GM06990 (cell line): ENCODE measurements at regions not wholly inside any gene's neighbourhood (a gene's known extent, or its start where the extent isn't known, plus 50 kb on each side); places are given as distances from the start of the nearest gene placed in this dataset.

Experiments used
- DNase-seq: peaks from one replicate; pipeline ENCODE4 v3.0.0-alpha.2; 2011; ENCODE audit not compliant: insufficient read length; ENCODE audit errors: extremely low read depth
- H3K27me3 ChIP-seq: replicated peaks from 2 replicates; pipeline ENCODE4 v1.6.0; 2011; ENCODE audit warnings: low read length; ENCODE audit not compliant: control insufficient read depth, insufficient read depth
- H3K36me3 ChIP-seq: 2 replicates; pipeline ENCODE4 v1.5.1; 2011; ENCODE audit warnings: low read length; ENCODE audit not compliant: control insufficient read depth, insufficient read depth
- H3K4me3 ChIP-seq: replicated peaks from 2 replicates; pipeline ENCODE4 v1.5.1; 2011; ENCODE audit warnings: low read depth, mild to moderate bottlenecking, control low read depth, low read length
- TF ChIP-seq, protein P1 (sequence below): IDR thresholded peaks from 2 replicates; pipeline ENCODE4 v1.5.1; 2011; ENCODE audit warnings: low read length, control low read depth, mild to moderate bottlenecking, inconsistent platforms; ENCODE audit not compliant: insufficient read depth, poor library complexity, severe bottlenecking

DNA sequence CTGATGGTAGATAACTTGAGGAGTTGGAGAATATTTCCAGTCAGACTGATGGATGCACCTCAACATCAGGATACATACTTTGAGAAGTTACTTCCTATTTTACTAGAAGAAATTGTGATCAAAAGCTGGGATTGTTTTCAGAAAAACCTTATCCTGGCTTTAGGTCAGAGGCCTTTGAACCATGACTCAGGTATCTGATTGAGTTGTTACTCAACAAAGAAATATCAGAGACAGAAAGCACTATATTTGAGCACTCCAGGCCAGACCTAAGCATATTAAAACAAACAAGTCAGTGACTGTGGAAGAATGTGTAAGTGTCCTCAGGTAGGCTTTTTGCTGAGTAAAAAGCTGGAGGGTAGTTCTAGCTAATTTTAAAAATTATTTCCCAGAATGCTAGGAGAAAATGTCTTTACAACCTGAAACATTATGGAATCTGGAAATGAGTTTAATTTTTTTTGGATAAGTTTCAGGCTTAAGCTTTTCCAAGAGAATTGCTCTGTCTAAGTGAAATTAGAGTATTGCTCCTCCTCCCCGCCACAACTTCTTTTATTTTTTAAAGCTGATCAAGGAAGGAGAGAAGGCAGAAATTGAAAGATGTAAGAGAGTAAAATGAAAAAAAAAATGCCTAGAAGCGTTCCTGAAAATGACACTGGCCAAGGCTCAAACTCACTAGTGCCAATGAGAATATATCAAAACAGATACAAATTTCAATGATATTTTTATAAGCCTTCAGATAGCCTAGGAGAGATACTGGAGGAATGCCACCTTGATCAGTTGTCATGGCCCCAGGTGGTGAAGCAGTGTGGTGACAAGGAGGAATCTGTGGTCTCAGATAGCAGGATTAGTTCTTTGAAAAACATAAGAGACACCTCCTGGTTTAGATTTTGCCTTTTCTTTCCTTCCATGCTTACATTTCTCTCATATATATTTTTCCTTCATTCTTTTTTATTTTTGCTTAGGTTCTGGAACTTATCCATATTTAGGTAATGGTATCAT lies 790.3 kb downstream of the TMTC2 start:
- H3K27me3 ChIP-seq, result no peaks in the 10 kb centered on the region
- DNase-seq, result no peak
- TF ChIP-seq, protein P1, sequence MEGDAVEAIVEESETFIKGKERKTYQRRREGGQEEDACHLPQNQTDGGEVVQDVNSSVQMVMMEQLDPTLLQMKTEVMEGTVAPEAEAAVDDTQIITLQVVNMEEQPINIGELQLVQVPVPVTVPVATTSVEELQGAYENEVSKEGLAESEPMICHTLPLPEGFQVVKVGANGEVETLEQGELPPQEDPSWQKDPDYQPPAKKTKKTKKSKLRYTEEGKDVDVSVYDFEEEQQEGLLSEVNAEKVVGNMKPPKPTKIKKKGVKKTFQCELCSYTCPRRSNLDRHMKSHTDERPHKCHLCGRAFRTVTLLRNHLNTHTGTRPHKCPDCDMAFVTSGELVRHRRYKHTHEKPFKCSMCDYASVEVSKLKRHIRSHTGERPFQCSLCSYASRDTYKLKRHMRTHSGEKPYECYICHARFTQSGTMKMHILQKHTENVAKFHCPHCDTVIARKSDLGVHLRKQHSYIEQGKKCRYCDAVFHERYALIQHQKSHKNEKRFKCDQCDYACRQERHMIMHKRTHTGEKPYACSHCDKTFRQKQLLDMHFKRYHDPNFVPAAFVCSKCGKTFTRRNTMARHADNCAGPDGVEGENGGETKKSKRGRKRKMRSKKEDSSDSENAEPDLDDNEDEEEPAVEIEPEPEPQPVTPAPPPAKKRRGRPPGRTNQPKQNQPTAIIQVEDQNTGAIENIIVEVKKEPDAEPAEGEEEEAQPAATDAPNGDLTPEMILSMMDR, result no peak
- no peak overlapping the region for H3K4me3 ChIP-seq
- no peaks in the 10 kb centered on the region for H3K36me3 ChIP-seq

DNA sequence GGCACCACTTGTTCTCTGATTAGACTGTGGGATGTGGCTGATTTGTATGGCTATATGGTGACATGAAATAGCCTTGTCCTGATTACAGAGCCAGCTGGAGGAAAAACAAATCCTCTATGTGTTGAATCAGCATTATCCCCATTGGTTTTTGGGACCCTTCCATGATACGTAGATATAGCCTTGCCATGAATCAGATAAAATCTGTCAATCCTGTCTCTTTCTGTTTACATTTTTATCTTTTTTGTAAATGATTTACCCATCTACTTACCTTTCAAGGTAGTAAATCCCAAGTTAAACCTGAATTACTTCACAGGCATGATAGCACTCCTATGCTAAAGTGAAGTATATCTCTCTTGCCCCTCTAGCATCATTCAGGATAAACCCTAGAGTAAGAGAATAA lies 789.3 kb downstream of the TMTC2 start:
- TF ChIP-seq, protein P1, result no peak
- no peak for DNase-seq
- H3K27me3 ChIP-seq, result no peaks in the 10 kb centered on the region
- no peak overlapping the region for H3K4me3 ChIP-seq
- no peaks in the 10 kb centered on the region for H3K36me3 ChIP-seq

DNA sequence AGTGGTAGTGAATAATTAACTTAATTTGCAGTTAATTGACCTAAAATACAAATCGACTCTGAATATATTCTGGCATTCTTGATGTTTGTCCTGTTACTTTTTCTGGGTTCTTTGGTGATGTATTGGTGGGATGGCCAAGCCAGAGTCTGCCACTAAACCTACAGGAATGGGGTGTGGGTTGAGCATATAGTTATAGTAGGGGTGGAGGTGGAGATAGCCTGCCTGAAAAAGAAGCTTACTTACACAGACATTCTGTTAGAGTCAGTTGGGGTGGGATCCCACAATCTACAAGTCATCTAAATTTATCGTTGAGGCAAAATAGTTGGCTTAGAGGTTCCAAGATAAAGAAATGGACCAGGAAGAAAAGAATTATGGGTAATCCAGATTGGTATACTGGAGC lies 787.7 kb downstream of the TMTC2 start:
- DNase-seq, result no peak

DNA sequence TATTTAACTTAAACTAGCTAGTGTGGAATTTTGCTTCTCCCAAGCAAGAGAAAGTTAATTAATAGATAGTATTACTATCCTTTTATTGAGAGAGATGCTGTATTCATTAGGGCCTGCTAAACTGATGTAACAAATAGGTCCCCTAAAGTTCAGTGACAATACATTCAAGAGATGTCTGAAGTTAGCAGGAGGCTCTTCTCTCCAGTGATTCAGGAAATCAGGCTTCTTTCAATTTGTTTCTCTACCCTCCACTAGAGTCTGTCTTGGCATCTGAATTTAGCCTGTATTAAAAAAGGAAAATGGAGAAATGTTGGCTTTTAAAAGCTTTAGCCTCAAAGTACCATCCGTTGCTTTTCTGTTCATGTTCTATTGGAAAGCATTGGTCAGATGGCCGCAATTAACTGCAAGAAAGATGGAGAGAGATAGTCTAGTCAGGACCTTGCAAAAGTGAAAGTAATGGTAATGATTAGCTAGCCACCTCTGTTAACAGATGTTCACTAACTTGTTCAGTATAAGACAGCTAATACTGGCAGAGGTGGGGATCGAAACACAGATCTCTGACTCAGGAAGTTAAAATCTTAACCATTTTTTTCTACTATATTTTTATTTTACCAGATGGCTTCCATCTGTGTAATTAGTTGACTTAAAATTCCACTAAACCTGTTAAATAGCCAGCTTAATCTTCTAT lies 786.8 kb downstream of the TMTC2 start:
- TF ChIP-seq, protein P1, result no peak
- DNase-seq, result no peak
- Histone ChIP-seq H3K27me3 (no peaks in the 10 kb centered on the region), H3K36me3 (no peaks in the 10 kb centered on the region), H3K4me3 (no peak overlapping the region)

More for the DNA sequence above, 787.7 kb downstream of the TMTC2 start:
- no peak overlapping the region for H3K4me3 ChIP-seq
- H3K27me3 ChIP-seq, result no peaks in the 10 kb centered on the region
- TF ChIP-seq, protein P1, result no peak
- H3K36me3 ChIP-seq, result no peaks in the 10 kb centered on the region

DNA sequence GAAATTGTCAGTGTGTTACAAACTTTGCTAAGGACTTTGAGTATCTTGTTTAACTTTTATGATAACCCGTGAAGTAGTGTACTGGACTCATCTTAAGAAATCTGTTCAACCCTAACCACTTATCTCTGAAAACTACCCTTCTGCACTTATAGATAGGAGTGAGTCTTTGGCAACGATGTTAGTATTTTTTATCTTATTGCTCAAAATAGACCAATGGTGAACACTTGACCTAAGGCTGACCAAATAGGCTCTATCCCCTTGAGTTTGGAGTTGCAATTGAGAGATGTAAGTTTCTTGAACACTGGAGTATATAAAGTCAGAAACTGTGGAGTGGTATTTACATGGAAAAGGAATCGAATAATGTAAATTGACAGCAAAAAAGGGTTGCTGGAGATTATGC lies 786.1 kb downstream of the TMTC2 start:
- TF ChIP-seq, protein P1, result no peak
- H3K4me3 ChIP-seq, result no peak overlapping the region
- H3K27me3 ChIP-seq, result no peaks in the 10 kb centered on the region
- no peak for DNase-seq
- no peaks in the 10 kb centered on the region for H3K36me3 ChIP-seq
